ENCODE measurements at regions not wholly inside any gene's neighbourhood (a gene's known extent, or its start where the extent isn't known, plus 50 kb on each side); places are given as distances from the start of the nearest gene placed in this dataset.

GRCh38 chr2:239663364-239663924, 262.6 kb upstream of the HDAC4 start:
- TF ChIP-seq CTCF (IDR thresholded peaks at IDR 0.05) (no peak), POLR2A (IDR thresholded peaks at IDR 0.05) (no peak)
